ENCODE measurements at regions not wholly inside any gene's neighbourhood (a gene's known extent, or its start where the extent isn't known, plus 50 kb on each side); places are given as distances from the start of the nearest gene placed in this dataset.

GRCh38 chr13:48600374-48601364 lies 53.1 kb upstream of the CYSLTR2 start:
- no peaks in the 10 kb centered on the region for H3K79me2 ChIP-seq (ENCODE audit: insufficient read depth, low read length)
- H3K27me3 ChIP-seq (ENCODE audit: insufficient read depth, low read length), result no peaks in the 10 kb centered on the region
- no peaks in the 10 kb centered on the region for H4K20me1 ChIP-seq (ENCODE audit: insufficient read depth, low read length)
- H3K4me2 ChIP-seq (ENCODE audit: insufficient read depth, low read length), result peak overlapping the region; percentile 20
- peak overlapping the region; percentile 51 for H2AFZ ChIP-seq (ENCODE audit: low read length)
- no peak for DNase-seq (ENCODE audit: insufficient read length, low spot score, missing footprints)
- TF ChIP-seq, protein P1, sequence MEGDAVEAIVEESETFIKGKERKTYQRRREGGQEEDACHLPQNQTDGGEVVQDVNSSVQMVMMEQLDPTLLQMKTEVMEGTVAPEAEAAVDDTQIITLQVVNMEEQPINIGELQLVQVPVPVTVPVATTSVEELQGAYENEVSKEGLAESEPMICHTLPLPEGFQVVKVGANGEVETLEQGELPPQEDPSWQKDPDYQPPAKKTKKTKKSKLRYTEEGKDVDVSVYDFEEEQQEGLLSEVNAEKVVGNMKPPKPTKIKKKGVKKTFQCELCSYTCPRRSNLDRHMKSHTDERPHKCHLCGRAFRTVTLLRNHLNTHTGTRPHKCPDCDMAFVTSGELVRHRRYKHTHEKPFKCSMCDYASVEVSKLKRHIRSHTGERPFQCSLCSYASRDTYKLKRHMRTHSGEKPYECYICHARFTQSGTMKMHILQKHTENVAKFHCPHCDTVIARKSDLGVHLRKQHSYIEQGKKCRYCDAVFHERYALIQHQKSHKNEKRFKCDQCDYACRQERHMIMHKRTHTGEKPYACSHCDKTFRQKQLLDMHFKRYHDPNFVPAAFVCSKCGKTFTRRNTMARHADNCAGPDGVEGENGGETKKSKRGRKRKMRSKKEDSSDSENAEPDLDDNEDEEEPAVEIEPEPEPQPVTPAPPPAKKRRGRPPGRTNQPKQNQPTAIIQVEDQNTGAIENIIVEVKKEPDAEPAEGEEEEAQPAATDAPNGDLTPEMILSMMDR (IDR thresholded peaks at IDR 0.05; ENCODE audit: extremely low read depth, low read depth, low read length), result no peak
- H3K36me3 ChIP-seq (ENCODE audit: insufficient read depth, low read length), result no peaks in the 10 kb centered on the region
- H3K27ac ChIP-seq (ENCODE audit: low read depth, low read length), result no peak overlapping the region
- peaks cover 6% of the 10 kb centered on the region for H3K4me1 ChIP-seq (ENCODE audit: insufficient read depth, low read length)
- no peaks in the 10 kb centered on the region for H3K9me3 ChIP-seq (ENCODE audit: low read depth, low read length)
- no peak overlapping the region for H3K4me3 ChIP-seq (ENCODE audit: insufficient read depth, low read length)

GRCh38 chr13:48602296-48603016 lies 51.3 kb upstream of the CYSLTR2 start:
- no peak for DNase-seq (ENCODE audit: insufficient read length, low spot score, missing footprints)
- H3K27me3 ChIP-seq (ENCODE audit: insufficient read depth, low read length), result no peaks in the 10 kb centered on the region
- H2AFZ ChIP-seq (ENCODE audit: low read length), result no peak overlapping the region
- no peaks in the 10 kb centered on the region for H3K79me2 ChIP-seq (ENCODE audit: insufficient read depth, low read length)
- H3K4me1 ChIP-seq (ENCODE audit: insufficient read depth, low read length), result peaks cover 6% of the 10 kb centered on the region
- H4K20me1 ChIP-seq (ENCODE audit: insufficient read depth, low read length), result no peaks in the 10 kb centered on the region
- no peaks in the 10 kb centered on the region for H3K36me3 ChIP-seq (ENCODE audit: insufficient read depth, low read length)
- H3K4me2 ChIP-seq (ENCODE audit: insufficient read depth, low read length), result no peak overlapping the region
- TF ChIP-seq, protein P1 (IDR thresholded peaks at IDR 0.05; ENCODE audit: extremely low read depth, low read depth, low read length), result no peak
- no peaks in the 10 kb centered on the region for H3K9me3 ChIP-seq (ENCODE audit: low read depth, low read length)
- no peak overlapping the region for H3K27ac ChIP-seq (ENCODE audit: low read depth, low read length)
- no peak overlapping the region for H3K4me3 ChIP-seq (ENCODE audit: insufficient read depth, low read length)

- TF ChIP-seq, protein P1 (IDR thresholded peaks at IDR 0.05; ENCODE audit: extremely low read depth, low read depth, low read length), result no peak
- peaks cover 6% of the 10 kb centered on the region for H3K4me1 ChIP-seq (ENCODE audit: insufficient read depth, low read length)
- no peaks in the 10 kb centered on the region for H4K20me1 ChIP-seq (ENCODE audit: insufficient read depth, low read length)
- no peak overlapping the region for H3K27ac ChIP-seq (ENCODE audit: low read depth, low read length)
- no peaks in the 10 kb centered on the region for H3K36me3 ChIP-seq (ENCODE audit: insufficient read depth, low read length)
- H2AFZ ChIP-seq (ENCODE audit: low read length), result no peak overlapping the region
- DNase-seq (ENCODE audit: insufficient read length, low spot score, missing footprints), result no peak
- H3K79me2 ChIP-seq (ENCODE audit: insufficient read depth, low read length), result no peaks in the 10 kb centered on the region
- no peaks in the 10 kb centered on the region for H3K27me3 ChIP-seq (ENCODE audit: insufficient read depth, low read length)
- no peak overlapping the region for H3K4me2 ChIP-seq (ENCODE audit: insufficient read depth, low read length)
- no peak overlapping the region for H3K4me3 ChIP-seq (ENCODE audit: insufficient read depth, low read length)
- no peaks in the 10 kb centered on the region for H3K9me3 ChIP-seq (ENCODE audit: low read depth, low read length)
These were observed 50.4 kb upstream of the CYSLTR2 start for GRCh38 chr13:48603375-48603774.
